ACHN (cell line): ENCODE measurements at regions not wholly inside any gene's neighbourhood (a gene's known extent, or its start where the extent isn't known, plus 50 kb on each side); places are given as distances from the start of the nearest gene placed in this dataset.

Source experiments
- DNase-seq: peaks from one replicate; pipeline ENCODE4 v3.0.0-alpha.2; 2015
- in situ Hi-C: cut with HindIII; loops from 2 replicates; pipeline ENCODE4 v1.10.0; 2017; ENCODE audit warnings: low sequenced_read_pairs, low pct_ligation_motif_present, low pct_unique_long_range_greater_than_20kb

DNA sequence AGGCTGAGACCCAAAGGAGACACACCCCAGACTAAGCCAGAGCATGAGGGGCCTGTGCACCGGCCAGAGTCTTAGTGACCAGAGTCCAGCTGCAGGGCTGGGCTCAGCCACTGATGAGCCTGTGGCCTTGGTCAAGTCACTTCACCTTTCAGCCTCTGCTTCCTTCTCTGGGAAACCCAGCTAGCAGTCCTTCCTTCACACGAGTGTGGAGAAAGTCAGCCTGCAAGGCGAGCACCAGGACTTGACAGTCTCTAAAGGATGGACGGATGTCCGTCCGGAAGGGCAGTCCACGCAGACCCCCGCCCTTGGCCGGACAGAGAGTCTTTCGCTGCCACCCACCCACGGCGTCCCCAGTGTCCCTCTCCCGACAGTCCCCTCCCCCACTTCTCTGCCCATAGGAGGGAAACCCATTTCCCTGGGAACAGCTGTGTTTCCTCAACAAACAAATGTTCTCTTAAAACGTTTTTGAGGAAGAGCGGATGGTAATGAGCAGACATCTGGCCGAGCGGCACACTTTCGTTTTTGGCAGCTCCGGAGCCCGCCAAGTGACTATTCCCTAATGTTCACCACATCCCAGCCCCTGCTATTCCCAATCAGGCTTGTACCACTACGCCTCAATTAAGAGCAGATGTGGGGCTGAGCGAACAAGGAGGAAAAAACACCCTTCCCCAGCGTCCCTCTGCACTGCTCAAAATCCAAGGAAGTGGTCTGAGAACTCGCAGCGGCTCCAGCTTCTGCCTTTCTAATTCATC lies 129.1 kb upstream of the SMAD3 start:
- in situ Hi-C loops, result no loop called here
- no peak for DNase-seq

DNA sequence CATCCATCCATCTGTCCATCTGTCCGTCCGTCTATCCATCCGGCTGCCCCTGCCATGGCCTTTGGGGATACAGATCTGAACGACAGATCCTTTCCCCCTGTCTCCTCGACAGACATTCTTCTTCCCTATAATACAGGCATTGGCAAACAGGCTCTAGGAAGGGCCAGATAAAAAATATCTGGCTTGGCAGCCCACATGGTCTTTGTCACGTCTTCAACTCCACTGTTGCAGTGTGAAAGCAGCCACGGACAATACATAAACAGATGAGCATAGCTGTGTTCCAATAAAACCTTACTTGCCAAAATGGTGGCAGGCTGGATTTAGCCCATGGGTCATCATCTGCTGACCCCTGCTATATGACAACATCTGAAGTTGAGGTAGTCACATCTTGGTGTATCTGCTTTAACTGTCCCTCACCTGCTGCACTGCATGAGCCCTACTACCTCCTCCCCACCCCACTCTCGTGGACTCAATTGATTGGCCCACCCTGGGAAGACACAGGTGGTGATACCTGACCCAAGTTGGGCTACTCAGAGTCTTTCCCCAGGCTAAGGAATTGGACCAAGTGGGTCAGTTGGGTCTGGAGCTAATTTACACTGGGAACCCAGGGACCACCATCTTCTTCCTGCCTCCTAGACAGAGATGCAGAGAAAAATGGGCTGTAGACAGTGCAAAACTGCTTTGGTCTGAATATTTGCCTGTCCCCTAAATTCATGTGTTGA lies 128.4 kb upstream of the SMAD3 start:
- in situ Hi-C loops, result no loop called here
- no peak for DNase-seq

DNA sequence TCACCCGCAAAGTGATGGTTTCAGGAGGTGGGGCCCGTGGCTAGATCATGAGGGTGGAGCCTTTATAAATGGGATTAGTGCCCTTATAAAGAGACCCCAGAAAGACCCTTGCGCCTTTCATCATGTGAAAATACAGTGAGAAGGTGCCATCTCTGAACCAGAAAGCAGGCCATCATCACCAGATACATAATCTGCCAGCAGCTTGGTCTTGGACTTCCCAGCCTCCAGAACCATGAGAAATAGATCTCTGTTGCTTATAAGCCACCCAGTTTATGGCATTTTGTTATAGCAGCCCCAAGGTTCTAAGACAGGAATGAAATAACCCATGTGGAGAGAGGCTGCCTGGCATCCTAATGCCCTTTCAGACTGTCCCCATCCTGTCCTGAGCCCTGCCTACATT lies 127.8 kb upstream of the SMAD3 start:
- in situ Hi-C loops, result no loop called here
- no peak for DNase-seq

DNA sequence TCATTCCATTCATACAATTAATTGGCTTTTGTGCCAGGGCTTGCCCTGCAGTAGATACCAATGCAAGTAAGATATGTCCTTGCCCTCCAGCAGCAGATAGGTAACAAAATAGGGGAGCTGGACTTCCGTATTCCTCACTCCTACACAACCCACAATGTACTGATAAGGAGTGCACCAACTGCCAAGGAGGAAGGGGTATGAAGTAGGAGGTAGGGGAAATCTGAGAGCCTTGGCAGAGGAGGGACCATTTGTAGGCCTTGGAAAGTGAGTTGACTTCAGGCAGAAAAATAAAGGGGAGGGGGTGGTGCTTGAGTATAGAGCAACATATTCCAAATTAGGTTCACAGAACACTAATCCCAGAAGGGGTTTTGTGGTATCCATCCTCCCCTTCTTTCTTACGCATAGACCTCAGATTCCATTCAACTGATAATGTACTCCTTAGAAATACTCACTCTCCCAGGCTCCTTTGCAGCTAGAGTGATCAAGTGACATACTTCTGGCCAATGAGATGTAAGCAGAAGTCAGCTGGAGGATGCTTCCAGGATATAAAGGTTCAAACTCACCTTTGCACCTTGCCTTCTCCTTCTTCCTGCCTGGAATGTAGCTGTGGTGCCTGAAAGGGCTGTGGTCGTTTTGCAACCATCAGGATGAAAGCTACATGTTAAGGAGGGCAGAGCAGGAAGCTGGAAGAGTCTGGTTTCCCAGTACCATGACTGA lies 127.1 kb upstream of the SMAD3 start:
- in situ Hi-C loops, result no loop called here
- no peak for DNase-seq

DNA sequence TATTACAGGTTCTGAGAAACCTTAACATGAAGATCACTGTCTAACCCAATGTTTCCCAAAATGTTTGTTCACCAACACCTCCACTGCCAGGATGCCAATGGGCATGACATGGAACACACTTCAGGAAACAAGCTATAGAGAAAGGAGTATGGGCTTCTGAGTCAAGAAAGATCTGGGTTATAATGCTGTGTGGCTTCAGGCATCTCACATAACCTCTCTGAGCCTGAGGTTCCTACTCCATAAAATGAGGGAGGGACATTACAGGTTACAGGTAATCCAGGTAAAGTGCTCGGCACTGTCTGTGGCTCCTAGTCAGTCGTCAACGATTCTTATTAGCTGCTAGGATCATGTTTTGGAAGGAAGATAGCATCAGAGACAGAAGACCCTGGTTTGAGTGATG lies 126.4 kb upstream of the SMAD3 start:
- in situ Hi-C loops, result no loop called here
- no peak for DNase-seq

DNA sequence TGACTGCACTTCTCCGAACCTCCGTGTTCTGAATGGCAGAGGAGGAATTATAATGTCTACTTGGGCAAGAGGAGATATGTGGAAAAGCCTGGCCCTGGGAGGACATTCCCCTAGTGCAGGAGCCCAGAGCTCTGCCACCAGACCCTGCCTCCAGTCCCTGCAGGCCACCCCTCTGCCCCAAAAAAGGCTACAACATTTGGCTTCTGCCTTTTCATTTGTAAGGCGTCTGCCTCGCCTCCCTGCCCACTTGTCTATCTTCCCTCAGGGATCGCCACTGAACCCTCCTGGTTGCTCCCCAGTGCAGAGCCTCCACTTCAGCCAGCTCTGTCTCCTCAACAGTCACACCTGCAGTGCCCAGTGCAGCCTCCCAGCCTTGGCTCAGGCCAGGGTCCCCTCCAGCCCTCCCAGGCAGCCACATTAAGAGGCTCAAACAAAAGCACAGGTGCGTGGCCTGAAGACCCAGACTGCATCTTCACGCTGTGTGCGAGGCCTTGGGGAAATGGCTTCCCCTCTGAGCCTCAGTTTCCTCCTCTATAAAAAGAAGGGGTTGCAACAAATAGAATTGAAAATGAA lies 125.9 kb upstream of the SMAD3 start:
- in situ Hi-C loops, result no loop called here
- DNase-seq, result no peak

DNA sequence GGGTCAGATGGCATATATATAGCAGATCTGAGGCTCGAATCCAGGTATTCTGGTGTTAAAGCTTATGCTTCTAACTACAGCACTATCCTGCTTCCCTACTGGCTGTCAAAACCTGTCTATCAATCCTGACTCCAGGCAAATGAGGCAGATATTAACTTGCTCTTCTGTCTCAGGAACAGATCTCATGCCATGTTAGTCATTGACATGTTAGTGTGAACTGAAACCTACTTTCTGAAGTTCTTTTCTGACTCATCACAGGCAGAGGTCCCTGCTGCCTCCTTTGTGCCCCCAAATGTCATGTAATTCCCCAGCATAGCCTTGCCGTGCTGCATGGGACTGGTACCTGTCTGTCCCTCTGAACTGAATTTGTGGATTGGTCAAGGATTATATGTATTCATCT lies 125.0 kb upstream of the SMAD3 start:
- in situ Hi-C loops, result no loop called here

DNA sequence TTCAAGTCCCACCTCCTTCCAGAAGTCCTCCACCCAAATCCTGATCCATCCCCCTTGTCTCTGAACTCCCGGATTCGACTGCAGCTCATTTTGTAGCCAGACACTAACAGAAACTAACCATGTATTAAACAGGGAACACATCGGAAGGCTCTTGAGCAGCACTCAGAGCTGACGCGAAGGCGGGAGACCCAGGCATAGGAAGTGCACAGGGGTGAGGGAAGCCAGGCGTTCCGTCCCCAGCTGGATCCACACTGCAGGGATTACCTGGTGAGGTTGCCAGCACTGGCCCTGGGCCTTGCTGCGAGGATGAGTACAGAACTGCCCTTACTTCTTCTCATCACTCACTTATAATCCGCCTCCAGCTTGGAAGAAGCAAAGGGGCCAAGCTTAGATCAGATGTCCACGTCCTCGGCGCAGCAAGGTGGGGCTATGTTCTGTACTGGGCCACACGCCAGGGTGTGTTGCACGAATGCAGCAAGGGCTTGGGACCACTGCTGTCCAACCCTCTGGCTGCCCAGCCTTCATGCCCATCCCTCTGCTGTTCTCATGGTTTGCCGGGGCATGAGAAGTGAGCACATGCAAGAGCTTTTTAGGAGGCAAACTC lies 124.2 kb upstream of the SMAD3 start:
- no peak for DNase-seq
- in situ Hi-C loops, result no loop called here

More for the DNA sequence above, 125.0 kb upstream of the SMAD3 start:
- peak; percentile 60 for DNase-seq

DNA sequence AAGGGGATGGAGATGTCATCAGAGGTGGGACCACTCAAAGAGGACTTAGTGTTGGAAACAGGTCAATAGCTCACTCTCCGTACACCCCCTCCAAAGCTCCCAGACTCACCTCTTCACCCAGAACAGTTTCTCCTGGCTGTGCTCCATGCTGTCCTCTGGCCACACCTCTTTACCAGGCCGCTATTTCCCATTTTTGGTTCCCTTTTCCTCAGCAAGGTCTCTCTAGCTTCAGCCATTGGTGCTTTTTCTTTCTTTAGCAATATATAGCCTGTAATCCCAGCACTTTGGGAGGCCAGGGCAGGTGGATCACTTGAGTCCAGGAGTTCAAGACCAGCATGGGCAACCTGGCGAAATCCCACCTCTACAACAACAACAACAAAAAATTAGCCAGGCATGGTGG lies 123.6 kb upstream of the SMAD3 start:
- DNase-seq, result no peak
- in situ Hi-C loops, result no loop called here

DNA sequence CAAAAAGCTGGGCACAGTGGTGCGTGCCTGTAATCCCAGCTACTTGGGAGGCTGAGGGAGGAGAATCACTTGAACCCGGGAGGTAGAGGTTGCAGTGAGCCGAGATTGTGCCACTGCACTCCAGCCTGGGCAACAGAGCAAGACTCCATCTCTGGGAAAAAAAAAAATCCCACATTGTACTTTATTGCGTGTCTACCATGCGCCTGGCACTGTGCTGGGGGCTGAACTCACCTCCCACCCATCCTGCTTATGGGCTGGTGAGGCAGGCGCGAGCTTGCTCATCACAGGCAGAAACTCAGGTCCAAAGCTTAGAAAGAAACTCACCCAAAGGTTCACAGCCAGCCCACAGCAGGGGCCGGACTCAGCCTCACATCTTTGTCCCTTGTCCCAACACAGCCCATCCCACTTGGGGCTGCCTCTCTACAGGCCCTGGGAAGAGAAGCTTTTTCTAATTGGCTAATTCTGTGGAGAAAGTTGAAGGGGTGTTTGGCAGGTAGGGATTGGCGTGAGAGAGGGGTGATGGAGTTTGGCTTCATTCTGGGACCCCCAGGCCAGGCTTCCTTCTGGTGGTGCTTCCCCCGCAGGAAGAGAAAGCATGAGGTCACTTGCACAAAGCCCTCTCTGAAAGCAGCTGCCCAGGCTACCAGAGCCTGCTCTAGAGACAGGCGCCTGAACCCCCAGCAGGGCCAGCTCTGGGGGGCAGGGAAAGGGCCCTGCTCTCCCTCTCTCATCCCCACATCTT lies 122.6 kb upstream of the SMAD3 start:
- in situ Hi-C loops, result no loop called here
- DNase-seq, result no peak

DNA sequence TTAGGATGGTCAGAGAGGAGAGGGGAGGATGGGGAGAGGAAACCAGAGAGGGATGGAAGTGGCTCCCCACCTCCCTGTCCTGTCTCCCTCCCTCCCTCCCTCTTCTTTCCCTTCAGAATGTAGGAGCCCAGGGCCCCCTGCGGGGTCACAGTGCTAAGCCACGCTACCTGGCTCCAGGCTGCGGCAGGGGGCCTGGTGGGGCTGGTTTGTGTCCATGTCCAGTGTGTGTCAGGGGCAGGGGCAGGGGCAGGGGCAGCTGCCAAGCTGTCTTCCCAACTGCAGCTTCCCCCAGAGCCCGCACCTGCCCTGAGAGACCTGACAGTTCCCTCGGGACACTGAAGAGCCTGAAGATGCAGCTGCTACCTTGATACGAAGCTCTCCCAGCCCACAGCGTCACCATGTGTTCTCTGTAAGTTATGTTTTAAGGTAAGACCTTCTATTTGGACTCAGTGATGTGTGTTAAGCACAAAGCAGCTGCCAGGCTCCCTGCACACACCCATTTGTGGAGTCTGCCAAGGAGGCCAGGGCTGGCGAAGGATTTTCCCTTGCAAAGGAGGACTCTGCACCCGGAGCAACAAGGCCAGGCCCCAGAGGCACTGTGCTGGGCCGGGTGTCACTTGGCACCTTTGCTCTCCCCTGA lies 121.8 kb upstream of the SMAD3 start:
- no peak for DNase-seq
- in situ Hi-C loops, result no loop called here

DNA sequence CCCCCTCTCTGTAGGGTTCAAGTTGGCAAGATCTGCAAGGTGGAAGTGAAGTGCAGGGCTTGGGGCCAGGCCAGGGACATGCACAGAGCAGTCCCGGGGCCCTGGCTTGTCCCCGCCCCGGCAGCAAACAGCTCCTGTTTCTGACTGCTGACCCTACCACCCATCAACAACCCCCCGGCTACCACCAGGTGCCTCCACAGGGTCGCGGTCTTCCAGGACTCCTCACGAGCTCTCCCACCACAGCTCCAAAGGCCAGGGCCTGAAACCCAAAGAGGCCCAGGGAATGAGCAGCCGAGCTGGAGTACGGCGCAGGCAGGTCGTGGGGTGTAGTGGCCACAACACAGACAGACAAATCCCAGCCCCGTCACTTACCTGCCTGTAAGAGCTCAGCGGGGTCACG lies 121.3 kb upstream of the SMAD3 start:
- in situ Hi-C loops, result no loop called here

DNA sequence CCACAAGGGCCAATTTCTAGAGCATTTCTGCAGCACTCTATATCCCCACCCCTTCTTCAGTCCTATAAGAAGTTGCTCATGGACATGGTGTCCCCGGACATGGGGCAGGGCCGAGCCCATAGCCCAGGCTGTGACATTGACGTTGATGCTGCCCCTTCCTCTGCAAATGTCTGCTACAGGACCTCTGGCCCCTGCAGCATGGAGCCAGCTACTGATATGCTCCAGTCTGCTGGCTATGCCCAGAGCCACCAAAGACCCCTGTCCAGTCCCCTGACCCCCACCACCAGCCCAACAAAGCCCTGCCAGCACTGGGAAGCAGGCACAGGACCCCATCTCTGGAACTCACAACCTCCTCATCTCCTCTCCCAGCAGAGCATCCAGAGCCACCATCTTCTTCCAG lies 120.1 kb upstream of the SMAD3 start:
- in situ Hi-C loops, result no loop called here

More for the DNA sequence above, 121.3 kb upstream of the SMAD3 start:
- no peak for DNase-seq

DNA sequence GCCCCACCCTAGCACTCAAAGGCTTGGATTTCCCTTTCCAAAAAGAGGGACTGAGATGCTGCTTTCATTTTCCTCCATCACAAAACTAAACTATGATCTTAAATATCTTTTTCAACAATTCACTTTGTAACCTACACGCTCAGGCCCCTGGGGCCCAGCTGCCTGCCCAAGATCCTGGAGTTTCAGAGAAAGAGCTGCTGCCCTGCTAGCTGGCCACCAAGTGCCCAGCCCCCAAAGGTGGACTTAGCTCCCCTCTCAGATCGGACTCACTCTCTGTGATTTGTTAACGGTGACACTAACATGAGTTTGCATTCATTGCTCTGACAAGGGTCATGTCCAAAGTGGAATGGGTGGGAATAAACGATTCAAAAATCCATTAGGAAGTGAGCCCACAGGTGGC lies 119.6 kb upstream of the SMAD3 start:
- no peak for DNase-seq
- in situ Hi-C loops, result no loop called here

More for the DNA sequence above, 120.1 kb upstream of the SMAD3 start:
- DNase-seq, result no peak

DNA sequence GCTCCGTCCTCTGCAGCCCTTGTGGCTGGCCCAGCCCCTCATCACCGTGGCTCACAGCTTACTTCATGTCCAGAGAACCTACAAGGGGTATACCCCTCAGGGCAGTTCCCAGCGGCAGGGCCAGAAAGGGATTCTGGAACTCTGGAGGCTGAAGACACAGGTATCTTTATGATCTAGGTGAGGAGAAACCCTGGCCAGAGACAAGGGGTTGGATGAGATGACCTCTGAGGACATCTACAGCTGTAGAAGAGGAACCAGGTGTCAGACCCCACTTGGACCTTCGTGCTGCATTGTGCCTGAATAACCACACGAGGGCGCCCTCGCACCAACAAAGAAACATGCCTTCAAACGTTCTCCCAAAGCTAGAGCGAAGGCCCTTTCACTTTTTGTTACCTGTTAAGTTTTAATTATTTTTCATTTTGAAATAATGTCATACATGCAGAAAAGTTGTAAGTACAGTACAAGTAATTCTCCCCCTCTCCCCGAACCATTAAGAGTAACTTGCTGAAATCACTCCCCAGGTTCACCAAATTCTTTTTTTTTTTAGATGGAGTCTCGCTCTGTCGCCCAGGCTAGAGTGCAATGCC lies 118.7 kb upstream of the SMAD3 start:
- peak; percentile 66 for DNase-seq
- in situ Hi-C loops, result no loop called here

DNA sequence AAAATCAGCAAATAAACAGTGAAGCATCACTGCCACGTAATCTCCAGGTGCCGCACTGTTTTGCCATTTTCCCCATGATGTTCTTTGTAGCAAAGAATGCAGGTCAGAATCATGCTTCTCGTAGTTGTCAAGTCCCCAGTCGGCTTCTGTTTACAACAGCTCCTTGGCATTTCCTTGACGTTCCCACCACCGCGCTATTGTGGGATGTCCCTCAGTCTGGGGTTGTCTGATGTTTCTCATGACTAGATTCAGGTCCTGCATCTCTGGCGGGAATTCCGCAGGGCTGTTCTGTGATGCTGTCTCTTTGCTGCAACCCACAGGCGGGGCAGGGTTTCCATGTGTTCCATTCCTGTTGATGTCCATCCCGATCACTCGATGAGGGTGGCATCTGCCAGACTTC lies 117.9 kb upstream of the SMAD3 start:
- in situ Hi-C loops, result no loop called here
- DNase-seq, result no peak

DNA sequence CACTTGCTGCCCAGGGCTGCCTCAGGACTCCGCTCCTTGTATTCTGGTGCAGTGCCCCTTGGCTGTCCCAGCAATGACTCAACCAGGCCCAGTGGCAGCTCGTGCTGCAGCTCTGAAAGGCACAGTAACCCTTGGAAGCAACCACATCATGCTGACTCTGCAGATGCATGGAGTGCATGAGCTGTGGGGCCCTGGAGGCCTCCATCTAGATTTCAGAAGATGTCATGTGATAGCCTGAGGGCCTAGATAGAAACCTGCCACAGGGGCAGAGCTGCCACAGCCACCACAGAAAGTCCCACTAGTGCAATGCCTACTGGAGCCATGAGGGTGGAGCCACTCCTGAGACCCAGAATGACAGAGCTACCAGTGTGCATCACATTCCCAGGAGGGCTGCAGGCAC lies 117.1 kb upstream of the SMAD3 start:
- no peak for DNase-seq
- in situ Hi-C loops, result no loop called here

DNA sequence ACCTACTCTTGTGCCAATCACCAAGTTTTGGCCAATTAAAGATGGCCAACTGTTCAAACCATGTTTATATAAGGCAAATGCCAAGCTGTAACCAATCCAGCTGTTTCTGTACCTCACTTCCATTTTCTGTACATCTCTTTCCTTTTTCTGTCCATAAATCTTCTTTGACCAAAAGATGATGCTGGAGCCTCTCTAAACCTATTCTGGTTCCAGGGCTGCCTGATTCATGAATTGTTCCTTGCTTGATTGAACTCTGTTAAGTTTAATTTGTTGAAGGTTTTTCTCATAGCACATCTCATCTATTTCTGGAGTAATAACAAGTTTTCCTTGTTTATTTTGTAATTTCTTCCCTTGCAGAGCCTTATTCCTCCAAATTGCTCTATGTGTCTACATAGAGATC lies 115.3 kb upstream of the SMAD3 start:
- in situ Hi-C loops, result no loop called here
- DNase-seq, result no peak
